NCI-H2196 (cell line): ENCODE measurements at regions not wholly inside any gene's neighbourhood (a gene's known extent, or its start where the extent isn't known, plus 50 kb on each side); places are given as distances from the start of the nearest gene placed in this dataset.
"Not testable (repeated sequence)": the region's sequence is repeated elsewhere in the genome, so short reads cannot be mapped to it uniquely, and the experiment has no call there.

Source experiments
- DNase-seq: peaks from one replicate; lab custom pipeline; 2025; ENCODE audit not compliant: unreplicated experiment; lab: John Stamatoyannopoulos, UW

DNA sequence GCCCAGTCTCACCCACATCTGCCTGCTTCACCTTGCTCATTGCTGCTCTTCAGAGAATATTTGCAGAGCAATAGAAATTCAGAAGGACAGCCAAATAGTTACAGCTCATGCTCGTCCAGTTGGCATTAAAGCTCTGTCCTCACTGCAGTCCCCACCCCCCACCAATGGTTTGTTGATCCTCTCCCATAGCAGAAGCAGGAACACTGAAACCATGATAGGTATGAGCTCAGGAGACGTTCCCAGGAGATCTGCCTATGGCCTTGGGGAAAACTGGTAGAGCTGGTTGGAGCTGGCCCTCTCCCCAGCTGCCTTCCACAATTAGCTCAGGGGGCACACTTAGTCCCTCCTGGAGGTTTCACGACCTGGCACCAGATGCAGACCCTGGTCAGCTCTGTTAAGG is 68.6 kb upstream of the KMT2C start:
- peak; percentile 43 for DNase-seq

DNA sequence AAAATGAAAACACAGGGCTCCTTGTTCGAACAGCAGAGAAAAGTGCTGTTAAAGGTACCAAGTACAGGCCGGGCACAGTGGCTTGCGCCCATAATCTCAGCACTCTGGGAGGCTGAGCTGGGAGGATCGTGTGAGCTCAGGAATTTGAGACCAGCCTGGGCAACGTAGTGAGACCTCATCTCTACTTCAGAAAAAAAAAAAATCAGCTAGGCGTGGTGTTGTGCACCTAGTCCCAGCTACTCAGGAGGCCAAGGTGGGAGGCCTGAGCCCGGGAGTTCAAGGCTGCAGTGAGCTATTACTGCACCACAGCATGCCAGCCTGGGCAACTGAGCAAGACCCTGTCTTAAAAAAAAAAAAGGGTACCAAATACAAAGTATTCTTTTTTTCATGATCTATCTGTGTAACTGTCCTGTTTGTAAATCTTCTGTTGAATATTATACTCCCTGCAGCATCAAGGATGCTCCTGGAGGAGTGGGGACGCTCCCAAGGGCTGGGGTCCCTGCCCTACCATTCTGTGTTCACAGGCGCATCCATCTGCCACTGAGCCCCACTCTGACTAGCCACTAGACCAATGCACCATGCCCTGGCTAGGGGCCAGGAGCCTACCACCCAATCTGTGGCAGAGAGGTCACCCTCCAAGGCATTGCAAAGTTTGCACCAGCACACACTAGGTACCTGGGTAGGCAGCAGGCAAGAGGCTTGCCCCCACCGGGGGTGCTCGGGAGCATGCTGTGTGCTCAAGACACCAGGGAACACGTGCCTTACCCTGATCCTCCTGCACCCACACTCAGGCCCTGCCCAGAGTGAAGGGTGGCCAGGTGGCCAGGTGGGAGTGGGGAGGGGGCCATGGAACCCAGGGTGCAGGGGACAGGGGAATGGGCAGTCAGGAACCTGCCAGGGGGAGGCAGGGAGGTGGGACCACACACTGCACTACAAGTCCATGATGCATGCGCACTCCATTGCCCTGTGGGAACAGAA is 67.3 kb upstream of the KMT2C start:
- no peak for DNase-seq

DNA sequence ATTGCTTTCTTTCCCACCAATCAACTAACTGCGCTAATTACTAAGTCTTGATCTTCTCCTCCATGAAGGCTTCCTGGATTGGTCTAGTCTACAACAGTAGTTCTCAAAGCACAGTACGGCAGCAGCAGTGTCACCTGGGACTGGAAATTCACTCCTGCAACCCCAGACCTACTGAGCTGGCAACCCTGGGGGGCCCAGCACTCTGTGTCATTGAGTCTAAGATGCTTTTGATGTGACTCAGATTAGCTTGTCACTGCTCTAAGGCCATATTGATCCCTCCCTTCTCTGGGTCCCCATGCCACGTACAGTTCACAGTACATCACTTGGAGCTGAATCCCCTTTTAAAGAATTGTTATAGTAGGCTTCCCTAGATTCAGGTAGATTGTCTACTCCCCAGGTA is 65.7 kb upstream of the KMT2C start:
- no peak for DNase-seq

DNA sequence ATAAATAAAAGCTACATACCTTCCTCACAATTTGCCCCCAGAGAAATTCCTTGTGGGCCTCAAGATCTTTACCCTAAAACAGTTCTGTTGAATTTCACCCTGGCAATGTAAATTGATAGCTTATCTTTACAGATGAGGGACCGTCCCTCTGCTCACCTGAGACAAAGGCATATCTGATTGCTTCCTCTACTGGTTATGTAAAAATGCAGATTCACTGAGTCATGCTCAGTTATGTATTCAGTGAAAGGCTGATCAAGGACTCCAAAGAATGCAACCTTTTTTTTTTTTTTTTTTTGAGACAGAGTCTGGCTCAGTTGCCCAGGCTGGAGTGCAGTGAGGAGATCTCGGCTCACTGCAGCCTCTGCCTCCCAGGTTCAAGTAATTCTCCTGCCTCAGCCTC is 64.2 kb upstream of the KMT2C start:
- DNase-seq, result not testable (repeated sequence)

DNA sequence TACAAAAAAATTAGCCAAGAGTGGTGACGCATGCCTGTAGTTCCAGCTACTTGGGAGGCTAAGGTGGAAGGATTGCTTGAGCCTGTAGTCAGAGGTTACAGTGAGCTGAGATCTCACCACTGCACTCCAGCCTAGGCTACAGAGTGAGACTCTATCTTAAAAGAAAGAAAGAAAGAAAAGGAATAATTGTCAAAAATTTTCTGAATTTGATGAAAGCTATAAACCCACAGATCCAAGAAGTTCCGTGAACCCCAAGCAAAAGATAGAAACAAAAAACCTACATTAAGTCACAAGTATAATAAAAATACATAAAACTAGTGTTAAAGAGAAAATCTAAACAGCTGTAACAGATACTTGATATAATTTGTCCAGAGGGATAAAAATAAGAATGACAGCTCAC is 60.1 kb upstream of the KMT2C start:
- DNase-seq, result no peak

DNA sequence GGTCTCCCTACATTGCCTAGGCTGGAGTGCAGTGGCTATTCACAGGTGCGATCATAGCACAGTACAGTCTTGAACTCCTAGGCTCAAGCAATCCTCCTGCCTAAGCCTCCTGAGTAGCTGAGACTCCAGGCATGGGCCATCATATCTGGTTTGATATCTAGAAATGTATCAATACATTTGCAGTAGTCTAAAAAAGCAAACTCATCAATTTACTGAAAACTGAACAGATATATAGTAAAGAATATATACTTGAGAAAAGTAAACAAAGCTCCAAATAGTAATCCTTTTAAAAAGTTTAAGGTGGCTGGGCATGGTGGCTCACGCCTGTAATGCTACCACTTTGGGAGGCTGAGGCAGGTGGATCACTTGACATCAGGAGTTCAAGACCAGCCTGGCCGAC is 57.1 kb upstream of the KMT2C start:
- DNase-seq, result no peak

DNA sequence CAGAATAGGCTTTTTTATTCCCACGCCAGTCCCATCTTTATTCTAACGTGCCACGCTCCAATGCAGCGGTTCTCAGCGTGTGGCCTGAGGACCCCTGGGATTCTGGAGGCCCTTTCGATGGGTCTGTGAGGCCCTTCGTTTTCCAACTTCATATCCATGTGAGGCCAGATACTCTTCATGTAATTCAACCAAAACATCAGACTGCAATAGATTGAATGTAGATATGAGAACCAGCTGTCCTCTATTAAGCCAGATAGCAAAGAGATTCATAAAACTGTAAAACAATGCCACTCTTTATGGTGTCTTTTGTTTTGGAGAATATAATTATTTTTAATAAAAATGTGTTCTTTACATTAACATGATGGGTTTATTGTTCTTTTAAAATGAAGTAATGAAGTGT is 53.2 kb upstream of the KMT2C start:
- DNase-seq, result no peak

DNA sequence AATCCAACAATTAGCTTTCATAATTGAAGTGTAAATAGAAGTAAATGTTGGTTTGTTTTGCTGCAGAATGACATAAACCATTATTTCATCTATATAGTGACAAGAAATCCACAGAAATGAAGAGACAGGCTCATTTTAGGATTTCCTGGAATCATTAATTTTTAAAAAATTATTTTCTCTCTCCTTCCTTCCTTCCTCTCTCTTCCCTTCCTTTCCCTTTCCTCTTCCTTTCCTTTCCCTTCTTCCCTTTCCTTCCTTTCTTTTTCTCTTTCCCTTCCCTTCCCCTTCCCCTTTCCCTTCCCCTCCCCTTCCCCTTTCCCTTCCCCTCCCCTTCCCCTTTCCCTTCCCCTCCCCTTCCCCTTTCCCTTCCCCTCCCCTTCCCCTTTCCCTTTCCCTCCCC is 51.2 kb upstream of the KMT2C start:
- no peak for DNase-seq

DNA sequence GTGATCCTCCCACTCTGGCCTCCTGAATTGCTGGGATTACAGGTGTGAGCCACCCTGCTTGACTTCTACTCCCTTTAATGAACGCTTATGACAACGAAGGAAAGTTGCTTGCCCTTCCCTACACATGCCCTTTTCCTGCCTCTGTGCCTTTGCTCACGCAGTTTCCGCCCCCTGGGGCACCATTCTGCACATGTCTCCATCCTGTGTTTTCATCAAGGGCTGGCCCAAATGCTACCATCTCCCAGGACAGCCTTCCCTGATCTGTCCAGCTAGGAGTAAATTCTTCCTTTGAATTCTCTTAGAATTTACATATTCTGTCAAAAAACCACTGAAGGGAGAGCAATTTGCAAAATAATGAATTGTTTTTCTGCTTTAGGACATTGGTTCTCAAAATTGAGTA is 50.0 kb upstream of the KMT2C start:
- DNase-seq, result no peak
